T-cell (primary cell): ENCODE measurements at regions not wholly inside any gene's neighbourhood (a gene's known extent, or its start where the extent isn't known, plus 50 kb on each side); places are given as distances from the start of the nearest gene placed in this dataset.

ENCODE experiments used
- ATAC-seq, 4 experiments: fragments of 200-7000 bp in 3 of 4; fragments of 150-1000 bp in 1 of 4; cut with Tn5 transposase; replicated peaks in 1 of 4; 1 replicate in 3 of 4; 2 replicates in 1 of 4; pipeline ENCODE4 v1.10.0; 2021; ENCODE audit warnings: moderate library complexity in 3 of 4, mild to moderate bottlenecking in 2 of 4, moderate number of reproducible peaks in 1 of 4
- CTCF ChIA-PET, 2 donors: fragments of 300-600 bp; sonication (Branson Sonifier 250); formaldehyde crosslinking; loops; one replicate each; lab custom pipeline; 2022; ENCODE audit warnings: antibody characterized with exemption in 2 of 2; lab: Charles Lee
- POLR2A ChIA-PET, 2 donors: fragments of 300-600 bp; sonication (Branson Sonifier 250); formaldehyde crosslinking; loops; one replicate each; lab custom pipeline; 2022; ENCODE audit warnings: antibody characterized with exemption in 2 of 2; lab: Charles Lee
- DNase-seq, 35 experiments: peaks; one replicate each; pipeline versions ENCODE4 v3.0.0 to v3.0.0-alpha.2; 2013 to 2023
- H3K27ac ChIP-seq: one replicate; pipeline ENCODE4 v1.5.1; 2013; ENCODE audit warnings: low read length
- H3K27me3 ChIP-seq, 2 experiments: replicated peaks in 1 of 2; 1 replicate in 1 of 2; 2 replicates in 1 of 2; pipeline versions ENCODE4 v1.6.1 to v1.7.0; 2013; ENCODE audit warnings: low read length in 1 of 2, mixed read lengths in 1 of 2; ENCODE audit not compliant: control insufficient read depth in 2 of 2, insufficient read depth in 2 of 2; ENCODE audit errors: extremely low read depth in 1 of 2
- H3K36me3 ChIP-seq, 2 donors: 1 replicate in 1 of 2; 2 replicates in 1 of 2; pipeline versions ENCODE4 v1.6.1 to v1.7.0; 2013; ENCODE audit warnings: low read length in 1 of 2; ENCODE audit not compliant: control insufficient read depth in 2 of 2, insufficient read depth in 1 of 2; ENCODE audit errors: extremely low read depth in 1 of 2
- H3K4me1 ChIP-seq, 2 experiments: 1 replicate in 1 of 2; 2 replicates in 1 of 2; pipeline versions ENCODE4 v1.6.1 to v1.7.0; 2013; ENCODE audit warnings: low read length in 2 of 2, mixed read lengths in 1 of 2; ENCODE audit not compliant: insufficient read depth in 2 of 2, control insufficient read depth in 1 of 2; ENCODE audit errors: extremely low read depth in 1 of 2
- H3K4me3 ChIP-seq, 2 donors: 1 replicate in 1 of 2; 2 replicates in 1 of 2; pipeline versions ENCODE4 v1.5.1 to v1.7.0; 2013; ENCODE audit warnings: mild to moderate bottlenecking in 2 of 2, low read length in 1 of 2, moderate library complexity in 1 of 2; ENCODE audit not compliant: control insufficient read depth in 1 of 2; ENCODE audit errors: extremely low read depth in 1 of 2
- H3K9me3 ChIP-seq: 2 replicates; pipeline ENCODE4 v1.7.0; 2013
- H3K27ac Mint-ChIP-seq, 2 donors: one replicate each; pipeline ENCODE4 v1.8.0; 2020 to 2021; ENCODE audit warnings: mild to moderate bottlenecking in 2 of 2, mixed read lengths in 2 of 2
- H3K27me3 Mint-ChIP-seq, 2 donors: one replicate each; pipeline ENCODE4 v1.8.0; 2021 to 2022; ENCODE audit warnings: mixed read lengths in 2 of 2
- H3K36me3 Mint-ChIP-seq: one replicate; pipeline ENCODE4 v1.8.0; 2021; ENCODE audit warnings: mixed read lengths
- H3K4me1 Mint-ChIP-seq, 3 donors: one replicate each; pipeline ENCODE4 v1.8.0; 2020 to 2022; ENCODE audit warnings: mixed read lengths in 3 of 3, mild to moderate bottlenecking in 1 of 3
- H3K4me3 Mint-ChIP-seq, 3 donors: one replicate each; pipeline ENCODE4 v1.8.0; 2020 to 2022; ENCODE audit warnings: mild to moderate bottlenecking in 3 of 3, mixed read lengths in 3 of 3, moderate library complexity in 3 of 3
- H3K9me3 Mint-ChIP-seq, 3 donors: one replicate each; pipeline ENCODE4 v1.8.0; 2020 to 2022; ENCODE audit warnings: mixed read lengths in 3 of 3
- WGBS: methylation state at CpG from one replicate; pipeline ENCODE4 v1.1.5; 2013; ENCODE audit warnings: missing lambda C conversion rate; ENCODE audit not compliant: insufficient coverage; 5-methylcytosine and 5-hydroxymethylcytosine counted together

- H3K4me1 ChIP-seq: peaks cover 0 to 3% of the 10 kb centered on the region in 2 experiments
- Mint-ChIP-seq H3K27ac (no peak overlapping the region), H3K4me3 (no peak overlapping the region), H3K27me3 (no peaks in the 10 kb centered on the region), H3K4me1 (peaks cover 0 to 13% (median 9%) of the 10 kb centered on the region in 3 donors), H3K36me3 (no peaks in the 10 kb centered on the region), H3K9me3 (peaks cover 0 to 15% (median 13%) of the 10 kb centered on the region in 3 donors)
- H3K27me3 ChIP-seq: peaks cover 0 to 19% of the 10 kb centered on the region in 2 experiments
- CTCF ChIA-PET: no interaction called here
- DNase-seq (peak in 1 of 35 experiments; percentile 19), ATAC-seq (no peak)
- H3K27ac ChIP-seq: no peak overlapping the region
- H3K4me3 ChIP-seq: no peak overlapping the region
- H3K9me3 ChIP-seq: no peaks in the 10 kb centered on the region
- H3K36me3 ChIP-seq: no peaks in the 10 kb centered on the region
- POLR2A ChIA-PET: no interaction called here
- WGBS: 83% methylated on average over 6 of the region's 23 CpGs
Observed at GRCh38 chr6:170180671-170181337, 110.1 kb downstream of the DLL1 start.

DNA sequence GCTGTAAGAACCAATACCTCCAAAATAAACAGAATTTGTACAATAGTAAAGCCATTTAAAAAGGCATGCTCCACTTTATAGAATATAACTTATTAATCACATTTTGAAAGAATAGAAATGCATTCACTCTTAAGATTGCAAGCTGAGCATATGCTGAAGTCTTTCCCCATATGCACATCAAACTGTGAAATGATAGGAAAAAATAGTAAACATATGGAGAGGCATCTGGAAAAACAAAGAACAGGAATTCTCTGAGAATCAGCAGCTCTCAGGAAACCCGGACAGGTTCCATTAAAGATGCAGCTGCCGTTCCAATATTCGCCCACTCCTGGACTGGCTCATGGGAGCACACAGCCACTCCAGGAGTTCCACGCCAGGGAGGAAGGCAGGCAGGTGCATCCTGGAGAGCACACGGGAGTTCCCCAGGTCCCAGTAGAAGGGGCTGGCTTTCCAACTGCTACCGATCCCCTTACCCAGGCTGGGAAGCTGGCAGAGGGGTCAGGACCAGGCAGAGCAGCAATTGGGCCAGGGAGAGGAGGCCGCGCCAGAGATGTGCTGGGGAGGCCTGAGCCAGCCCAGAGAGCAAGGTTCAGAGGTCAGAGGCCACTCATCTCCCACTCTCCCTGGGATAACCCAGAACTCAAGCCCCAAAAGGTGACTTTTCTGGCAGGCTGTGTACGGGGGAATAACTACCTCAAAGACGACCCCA, 111.1 kb downstream of the DLL1 start:
- Mint-ChIP-seq H3K36me3 (no peaks in the 10 kb centered on the region), H3K4me3 (no peak overlapping the region), H3K27me3 (no peaks in the 10 kb centered on the region), H3K4me1 (peaks cover 0 to 13% (median 9%) of the 10 kb centered on the region in 3 donors), H3K9me3 (peaks cover 0 to 15% (median 13%) of the 10 kb centered on the region in 3 donors), H3K27ac (no peak overlapping the region)
- DNase-seq (peak in 1 of 35 experiments; percentile 16), ATAC-seq (no peak)
- H3K36me3 ChIP-seq: no peaks in the 10 kb centered on the region
- H3K4me1 ChIP-seq: peaks cover 0 to 3% of the 10 kb centered on the region in 2 experiments
- peaks cover 0 to 19% of the 10 kb centered on the region in 2 experiments for H3K27me3 ChIP-seq
- ChIA-PET POLR2A (no interaction called here), CTCF (interaction anchor here in 1 of 2 donors (0.5 kb wide), 1 partner anchor 29 kb away, joined by 3 read pairs; no protein-coding TSS in a partner anchor)
- no peak overlapping the region for H3K4me3 ChIP-seq
- H3K9me3 ChIP-seq: no peaks in the 10 kb centered on the region
- WGBS: 92% methylated on average over 10 of the region's 10 CpGs
- no peak overlapping the region for H3K27ac ChIP-seq

- H3K36me3 ChIP-seq: no peaks in the 10 kb centered on the region
- H3K27ac Mint-ChIP-seq: no peak overlapping the region
- no peaks in the 10 kb centered on the region for H3K36me3 Mint-ChIP-seq
- ATAC-seq (no peak), DNase-seq (peak in 2 of 35 experiments; percentile 10 to 19)
- no peak overlapping the region for H3K27ac ChIP-seq
- H3K27me3 Mint-ChIP-seq: no peaks in the 10 kb centered on the region
- H3K4me3 Mint-ChIP-seq: no peak overlapping the region
- CTCF ChIA-PET: interaction anchor here in 1 of 2 donors (0.5 kb wide), 1 partner anchor 29 kb away, joined by 3 read pairs; no protein-coding TSS in a partner anchor
- peaks cover 0 to 10% (median 9%) of the 10 kb centered on the region in 3 donors for H3K4me1 Mint-ChIP-seq
- POLR2A ChIA-PET: no interaction called here
- no peak overlapping the region for H3K4me3 ChIP-seq
- WGBS: 91% methylated on average over 13 of the region's 30 CpGs
- peaks cover 0 to 3% of the 10 kb centered on the region in 2 experiments for H3K4me1 ChIP-seq
- peaks cover 0 to 24% of the 10 kb centered on the region in 2 experiments for H3K27me3 ChIP-seq
- no peaks in the 10 kb centered on the region for H3K9me3 ChIP-seq
- peaks cover 0 to 15% (median 13%) of the 10 kb centered on the region in 3 donors for H3K9me3 Mint-ChIP-seq
Observed at GRCh38 chr6:170178561-170179477, 112.1 kb downstream of the DLL1 start.

- POLR2A ChIA-PET: no interaction called here
- H3K9me3 Mint-ChIP-seq: peaks cover 0 to 9% (median 9%) of the 10 kb centered on the region in 3 donors
Observed at GRCh38 chr6:170177772-170178560, 112.9 kb downstream of the DLL1 start.

DNA sequence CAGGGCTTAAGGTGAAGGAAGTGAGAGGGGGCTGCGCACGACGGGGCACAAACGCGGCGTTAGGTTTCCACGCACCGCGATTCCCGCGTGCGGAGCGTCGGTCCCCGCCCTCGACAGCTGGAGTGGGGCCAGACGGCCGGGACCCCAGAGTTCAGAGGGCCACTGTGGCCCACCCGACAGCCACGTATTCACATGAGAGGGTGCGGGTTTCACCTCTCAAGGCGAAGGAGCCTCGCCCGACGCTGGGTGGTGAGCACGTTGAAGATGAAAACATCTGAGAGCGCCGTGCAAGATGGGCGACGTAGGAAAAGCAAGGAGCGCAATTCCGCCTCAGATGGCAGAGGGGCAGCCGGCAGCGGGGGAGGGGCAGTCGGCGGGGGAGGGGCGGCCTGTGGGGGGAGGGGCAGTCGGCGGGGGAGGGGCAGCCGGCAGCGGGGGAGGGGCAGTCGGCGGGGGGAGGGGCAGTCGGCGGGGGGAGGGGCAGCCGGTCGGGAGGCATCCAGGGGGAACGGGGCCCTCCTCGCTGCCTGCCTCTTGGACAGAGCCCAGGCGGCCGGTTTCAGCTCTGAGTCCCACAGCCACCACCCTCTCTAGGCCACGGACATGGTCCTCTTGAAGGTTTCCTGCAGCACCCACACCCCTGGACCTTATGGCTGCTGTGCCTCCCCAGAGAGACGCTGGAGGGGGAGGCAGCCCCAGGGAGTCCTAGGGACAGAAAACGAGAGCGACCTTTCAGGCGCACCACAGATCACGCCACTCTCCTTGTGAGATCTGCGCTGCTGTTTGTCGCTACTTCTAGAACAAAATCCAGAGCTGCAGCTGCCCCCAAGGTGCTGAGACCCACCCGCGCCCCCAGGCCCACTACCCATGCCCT, 113.7 kb downstream of the DLL1 start:
- Histone ChIP-seq H3K27me3 (peaks cover 0 to 38% of the 10 kb centered on the region in 2 experiments), H3K36me3 (no peaks in the 10 kb centered on the region), H3K27ac (no peak overlapping the region), H3K4me1 (peaks cover 0 to 2% of the 10 kb centered on the region in 2 experiments), H3K9me3 (no peaks in the 10 kb centered on the region), H3K4me3 (no peak overlapping the region)
- no peaks in the 10 kb centered on the region for H3K36me3 Mint-ChIP-seq
- peaks cover 0 to 5% (median 4%) of the 10 kb centered on the region in 3 donors for H3K4me1 Mint-ChIP-seq
- H3K27ac Mint-ChIP-seq: no peak overlapping the region
- DNase-seq (peak in 4 of 35 experiments; percentile 10 to 23 (median 20)), ATAC-seq (peak in 2 of 4 experiments; percentile 12 to 28)
- H3K9me3 Mint-ChIP-seq: peaks cover 0 to 5% (median 4%) of the 10 kb centered on the region in 3 donors
- H3K27me3 Mint-ChIP-seq: peaks cover 0 to 14% of the 10 kb centered on the region in 2 donors
- POLR2A ChIA-PET: no interaction called here
- WGBS: 95% methylated on average over 35 of the region's 61 CpGs
- H3K4me3 Mint-ChIP-seq: no peak overlapping the region
- CTCF ChIA-PET: interaction anchor here in 1 of 2 donors (0.5 kb wide), 1 partner anchor 161 kb away, joined by 5 read pairs; no protein-coding TSS in a partner anchor

More at GRCh38 chr6:170177772-170178560, 112.9 kb downstream of the DLL1 start:
- Mint-ChIP-seq H3K27me3 (peaks cover 0 to 8% of the 10 kb centered on the region in 2 donors), H3K27ac (no peak overlapping the region), H3K36me3 (no peaks in the 10 kb centered on the region), H3K4me3 (no peak overlapping the region), H3K4me1 (peaks cover 0 to 9% (median 9%) of the 10 kb centered on the region in 3 donors)
- H3K36me3 ChIP-seq: no peaks in the 10 kb centered on the region
- H3K27ac ChIP-seq: no peak overlapping the region
- WGBS: 97% methylated on average over 17 of the region's 26 CpGs
- CTCF ChIA-PET: interaction anchor here in 1 of 2 donors (0.5 kb wide), 1 partner anchor 160 kb away, joined by 5 read pairs; no protein-coding TSS in a partner anchor
- peaks cover 0 to 3% of the 10 kb centered on the region in 2 experiments for H3K4me1 ChIP-seq
- DNase-seq (peak in 2 of 35 experiments; percentile 9 to 18), ATAC-seq (peak in 1 of 4 experiments; percentile 31)
- no peak overlapping the region for H3K4me3 ChIP-seq
- H3K27me3 ChIP-seq: peaks cover 0 to 30% of the 10 kb centered on the region in 2 experiments
- no peaks in the 10 kb centered on the region for H3K9me3 ChIP-seq
